ENCODE measurements at regions not wholly inside any gene's neighbourhood (a gene's known extent, or its start where the extent isn't known, plus 50 kb on each side); places are given as distances from the start of the nearest gene placed in this dataset.

DNA sequence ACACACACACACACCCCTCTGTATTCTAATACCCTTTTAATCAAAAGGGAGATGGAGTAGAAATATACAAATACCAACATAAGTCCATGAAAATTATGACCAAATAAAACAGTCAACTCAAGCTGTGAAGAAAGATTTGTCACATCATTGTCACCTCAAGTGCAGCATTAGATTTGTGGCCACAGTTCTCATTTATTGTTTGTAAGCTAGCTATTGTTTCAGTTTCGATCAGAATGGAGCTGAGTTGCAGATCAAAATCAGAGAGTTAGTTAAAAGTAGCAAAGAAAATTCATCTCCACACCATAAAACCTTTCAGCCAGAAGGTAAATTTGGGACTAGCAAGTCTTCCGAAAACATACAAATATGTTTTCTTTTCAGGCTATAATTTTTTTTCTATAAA is 267.7 kb upstream of the LMCD1 start:
- no peak overlapping the region for H3K27ac ChIP-seq
- no peak for DNase-seq (ENCODE audit: low read depth, low spot score)

DNA sequence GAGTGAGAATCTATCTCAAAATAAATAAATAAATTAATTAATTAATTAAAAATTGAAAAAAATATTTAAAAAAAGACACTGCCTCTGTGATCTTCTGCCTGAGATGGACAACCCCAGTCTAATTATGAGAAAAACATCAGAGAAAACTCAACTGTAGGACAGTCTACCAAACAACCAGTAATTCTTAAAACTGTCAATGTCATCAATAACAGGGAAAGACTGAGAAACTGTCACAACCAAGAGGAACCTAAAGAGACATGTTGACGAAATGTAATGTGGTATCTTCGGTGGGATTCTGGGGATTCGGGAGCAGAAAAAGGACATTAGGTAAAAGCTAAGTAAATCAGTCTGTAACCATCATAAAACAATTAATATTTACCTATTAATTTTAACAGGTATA is 265.4 kb upstream of the LMCD1 start:
- H3K27ac ChIP-seq: no peak overlapping the region
- no peak for DNase-seq (ENCODE audit: low read depth, low spot score)

DNA sequence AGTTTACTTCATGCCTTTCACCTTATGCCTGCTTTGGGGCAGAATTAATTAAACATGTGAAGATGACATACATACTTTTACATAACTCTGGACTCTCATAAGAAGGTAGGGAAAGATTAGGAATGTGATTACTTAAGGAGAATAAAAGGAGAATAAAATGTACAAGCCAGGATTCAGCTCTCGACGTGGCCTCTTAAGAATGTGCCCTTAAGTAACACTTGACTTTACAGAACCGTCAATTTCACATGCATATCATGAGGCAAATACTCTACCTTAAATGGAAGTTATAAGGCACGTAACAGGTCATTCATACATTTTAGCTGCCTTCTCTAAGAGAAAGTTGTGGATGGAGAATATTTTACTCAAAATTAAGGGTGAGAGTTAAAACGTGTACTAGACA is 263.7 kb upstream of the LMCD1 start:
- DNase-seq (ENCODE audit: low read depth, low spot score): no peak
- no peak overlapping the region for H3K27ac ChIP-seq

DNA sequence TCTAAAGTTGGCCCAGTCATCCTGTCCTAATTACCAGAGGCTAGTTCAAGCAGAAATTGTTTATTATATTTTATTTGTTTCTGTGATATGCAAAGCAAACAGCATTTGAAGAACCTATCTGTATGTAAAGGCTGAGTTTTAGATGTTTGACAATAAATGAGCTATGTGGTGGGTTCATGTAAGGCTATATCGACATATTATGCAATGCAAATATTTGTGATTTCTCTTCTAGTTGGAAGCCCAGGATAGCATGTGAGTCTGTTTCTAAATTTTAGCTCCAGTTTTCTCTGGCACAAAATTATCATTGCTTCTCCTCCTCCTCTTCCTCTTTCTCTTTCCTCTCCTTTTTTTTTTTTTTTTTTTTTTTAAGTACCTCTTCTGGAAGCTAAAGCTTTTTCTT is 263.2 kb upstream of the LMCD1 start:
- H3K27ac ChIP-seq: no peak overlapping the region

DNA sequence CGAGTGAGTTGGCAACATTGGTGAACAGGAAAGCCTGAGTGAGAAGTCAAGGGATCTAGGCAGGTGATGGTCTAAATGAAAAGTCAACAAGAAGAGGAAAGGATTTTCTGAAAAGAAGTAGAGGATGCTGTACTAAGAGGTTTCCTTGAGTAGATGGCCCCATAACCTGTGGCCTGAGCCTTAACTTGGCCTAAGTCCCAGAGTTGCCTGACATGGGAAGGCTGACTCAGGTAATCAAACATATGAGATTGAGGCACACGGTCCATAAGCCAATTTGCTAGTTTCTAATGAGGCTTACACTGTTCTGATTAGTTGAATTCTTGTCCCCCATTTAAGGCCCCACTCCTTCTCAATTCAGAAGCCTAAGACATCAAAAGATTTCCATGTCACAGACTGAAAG is 262.5 kb upstream of the LMCD1 start:
- no peak overlapping the region for H3K27ac ChIP-seq
- DNase-seq (ENCODE audit: low read depth, low spot score): no peak

More for the DNA sequence above, 263.2 kb upstream of the LMCD1 start:
- DNase-seq (ENCODE audit: low read depth, low spot score): no peak

DNA sequence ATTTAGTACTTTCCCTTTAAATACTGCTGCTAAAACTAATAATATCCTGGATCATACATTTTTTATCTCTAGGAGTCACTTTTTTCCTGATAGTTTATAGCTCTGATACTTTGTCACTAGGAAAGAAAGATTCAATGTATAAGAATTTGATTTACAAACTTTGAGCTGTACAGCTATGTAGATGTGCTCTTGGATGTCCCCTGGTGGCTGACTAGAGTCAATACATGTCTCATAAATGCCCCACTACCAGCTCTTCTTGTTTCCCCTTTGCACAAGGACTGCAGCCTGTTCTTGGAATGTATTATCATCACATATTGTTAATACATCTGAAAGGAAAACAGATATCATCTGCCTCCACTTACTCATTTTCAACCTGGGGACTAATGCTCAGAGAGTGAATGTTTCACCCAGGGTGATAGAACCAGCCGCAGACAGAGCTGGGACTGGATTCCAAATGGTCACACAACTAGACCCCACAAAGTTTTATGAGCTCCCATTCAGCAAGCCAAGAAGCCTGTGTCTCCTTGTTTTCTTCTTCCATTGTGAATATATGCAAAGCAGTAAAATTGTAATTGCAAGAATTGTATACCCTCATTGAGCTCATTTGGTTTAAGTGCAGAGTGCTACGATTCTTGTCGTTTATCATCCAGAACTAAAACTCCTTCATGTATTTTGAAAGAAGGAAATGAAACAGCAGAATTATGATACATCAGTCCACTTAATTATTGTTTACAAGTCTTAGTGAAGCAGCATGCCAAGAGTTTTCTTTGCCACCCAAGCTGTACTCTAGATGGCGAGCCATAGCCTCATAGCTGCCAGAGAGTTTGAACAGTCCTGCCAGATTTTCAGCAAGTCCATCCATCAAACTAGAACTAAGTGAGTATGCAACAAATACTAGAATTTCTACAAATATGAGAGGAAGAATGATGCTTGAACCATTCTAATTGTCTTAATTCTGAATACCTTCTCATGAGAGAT is 261.6 kb upstream of the LMCD1 start:
- no peak for DNase-seq (ENCODE audit: low read depth, low spot score)
- no peak overlapping the region for H3K27ac ChIP-seq

DNA sequence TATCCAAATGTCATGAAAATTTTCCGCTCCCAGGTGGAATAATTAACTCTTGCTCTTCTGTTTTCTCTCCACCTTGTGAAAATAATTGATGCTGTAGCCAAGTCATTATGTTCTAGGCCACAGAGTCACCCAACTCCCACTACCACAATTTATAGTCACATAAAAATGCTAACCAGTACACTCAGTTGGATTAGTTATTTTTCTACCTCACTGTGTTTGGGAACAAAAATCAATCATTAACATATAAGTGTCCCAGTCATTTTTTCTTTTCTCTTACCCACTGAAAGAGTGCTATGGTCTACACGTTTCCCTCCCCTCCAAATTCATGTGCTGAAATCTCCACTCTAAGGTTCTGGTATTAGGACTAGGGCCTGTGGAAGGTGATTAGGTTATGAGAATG is 255.6 kb upstream of the LMCD1 start:
- no peak overlapping the region for H3K27ac ChIP-seq
- no peak for DNase-seq (ENCODE audit: low read depth, low spot score)

DNA sequence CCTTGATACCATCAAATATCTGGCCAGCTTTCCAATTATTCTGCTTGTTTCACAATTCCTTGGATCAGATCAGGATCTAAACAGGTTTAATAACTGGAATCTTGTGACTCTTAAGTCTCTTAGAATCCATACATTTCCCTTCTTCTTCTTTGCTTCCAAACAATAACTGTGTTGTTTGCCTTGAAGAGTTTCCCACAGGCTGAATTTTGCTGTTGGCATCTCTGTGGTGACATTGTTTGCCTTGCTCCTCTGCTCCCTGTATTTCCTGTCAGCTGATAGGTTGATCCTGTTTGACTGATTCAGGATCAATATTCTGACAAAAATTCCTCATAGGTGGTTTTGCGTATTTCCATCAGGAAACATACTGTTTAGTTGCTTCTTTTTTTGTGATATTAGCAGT is 248.4 kb upstream of the LMCD1 start:
- no peak overlapping the region for H3K27ac ChIP-seq
- no peak for DNase-seq (ENCODE audit: low read depth, low spot score)

DNA sequence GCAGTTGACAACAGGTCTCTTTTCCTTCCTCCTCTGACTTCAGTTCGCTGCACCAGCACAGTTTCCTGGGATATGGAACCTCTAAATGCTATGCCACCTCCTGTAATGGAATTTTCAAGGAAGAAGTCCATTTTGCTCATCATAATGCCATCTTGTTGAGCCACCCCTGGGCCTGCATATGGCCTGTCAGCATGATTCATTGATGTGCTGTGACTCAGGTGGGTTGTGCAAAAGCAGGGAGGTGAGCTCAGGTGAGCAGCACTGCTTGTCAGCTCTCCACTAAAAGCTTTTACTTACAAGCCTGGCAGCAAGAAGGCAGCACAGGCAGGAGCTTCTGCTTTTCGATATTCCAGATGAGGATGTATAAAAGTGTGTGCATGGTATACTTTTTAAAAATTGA is 247.1 kb upstream of the LMCD1 start:
- DNase-seq (ENCODE audit: low read depth, low spot score): peak; percentile 85
- peak overlapping the region; percentile 49 for H3K27ac ChIP-seq

DNA sequence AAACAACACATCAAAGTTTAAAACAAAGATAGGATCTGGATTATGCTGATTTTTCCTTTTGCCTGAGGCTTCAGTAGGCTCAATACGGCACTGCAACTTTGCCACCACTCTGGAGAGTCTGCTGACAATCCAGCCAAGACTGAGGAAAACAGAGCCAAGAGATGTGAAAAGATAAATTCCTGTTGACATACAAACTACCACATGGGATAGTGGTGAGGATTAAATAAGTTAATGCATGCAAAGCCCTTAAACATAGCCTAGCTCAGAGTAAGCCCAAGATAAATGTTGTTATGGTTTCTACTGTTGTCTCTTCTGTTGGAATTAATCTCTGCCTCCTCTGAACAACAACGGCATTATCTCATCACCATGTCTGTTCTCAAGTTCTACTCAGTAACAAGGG is 245.9 kb upstream of the LMCD1 start:
- DNase-seq (ENCODE audit: low read depth, low spot score): no peak
- no peak overlapping the region for H3K27ac ChIP-seq

DNA sequence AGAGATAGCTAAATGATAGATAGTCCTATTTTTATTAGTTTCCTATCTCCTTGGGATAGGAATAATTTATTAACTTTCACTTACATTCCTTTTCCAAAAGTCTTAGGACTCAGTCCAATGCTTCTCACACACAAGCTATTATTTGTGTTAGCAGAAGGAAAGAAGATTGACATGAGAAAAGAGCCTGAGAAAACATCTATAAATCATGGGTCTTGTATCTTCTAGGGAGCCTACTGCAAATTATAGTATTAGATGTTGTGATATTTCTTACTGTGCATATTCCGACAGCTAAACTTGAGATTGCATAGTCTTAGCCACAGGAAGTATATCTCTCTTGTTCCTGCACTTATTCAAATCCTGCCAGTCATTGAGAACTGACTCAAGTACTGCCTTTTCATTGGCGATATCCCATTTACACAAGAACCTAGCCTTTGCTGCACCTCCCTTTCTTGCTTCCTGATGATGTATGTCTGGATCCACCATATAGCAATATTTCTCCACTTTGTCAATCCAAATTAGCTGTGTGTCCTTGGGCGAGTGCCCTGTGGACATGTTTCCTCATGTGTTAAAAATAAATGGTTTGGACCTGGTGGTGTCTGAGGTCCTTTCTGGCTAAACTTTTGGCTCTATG is 245.1 kb upstream of the LMCD1 start:
- H3K27ac ChIP-seq: no peak overlapping the region
- no peak for DNase-seq (ENCODE audit: low read depth, low spot score)

DNA sequence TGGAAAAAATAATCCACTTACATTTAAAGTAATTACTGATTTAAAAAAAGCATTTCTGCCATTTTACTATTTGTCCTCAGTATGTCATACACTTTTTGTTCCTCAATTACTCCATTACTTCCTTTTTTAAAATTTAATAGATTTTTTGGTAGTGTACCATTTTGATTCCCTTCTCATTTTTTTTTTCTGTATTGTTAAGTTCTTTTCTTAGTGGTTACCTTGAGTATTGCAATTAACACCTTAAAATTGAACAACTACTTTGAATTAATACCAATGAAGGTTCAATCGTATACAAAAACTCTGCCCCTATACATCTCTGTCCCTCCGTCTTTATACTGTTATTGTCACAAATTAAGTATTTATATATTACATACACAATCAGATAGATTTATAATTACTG is 240.6 kb upstream of the LMCD1 start:
- no peak for DNase-seq (ENCODE audit: low read depth, low spot score)
- H3K27ac ChIP-seq: no peak overlapping the region

DNA sequence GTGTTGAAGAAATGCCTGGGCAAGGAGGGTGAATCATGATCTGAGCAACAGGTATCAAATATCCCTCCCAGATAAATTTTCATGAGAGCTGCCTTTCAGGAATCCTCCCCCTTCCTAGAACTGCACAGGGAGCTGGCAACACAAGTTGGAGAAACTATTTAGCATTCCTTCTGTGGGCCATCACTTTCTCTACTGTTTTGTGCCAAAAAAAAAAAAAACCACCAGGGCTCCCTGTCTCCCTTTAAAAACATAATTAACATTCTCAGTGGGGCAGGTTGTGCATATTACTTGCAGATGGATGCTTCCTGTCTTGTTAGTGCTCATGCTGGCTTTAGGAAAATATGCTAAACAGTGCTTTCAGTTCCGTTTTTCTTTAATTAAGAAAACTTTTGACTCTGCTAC is 234.9 kb upstream of the LMCD1 start:
- no peak overlapping the region for H3K27ac ChIP-seq
- no peak for DNase-seq (ENCODE audit: low read depth, low spot score)

DNA sequence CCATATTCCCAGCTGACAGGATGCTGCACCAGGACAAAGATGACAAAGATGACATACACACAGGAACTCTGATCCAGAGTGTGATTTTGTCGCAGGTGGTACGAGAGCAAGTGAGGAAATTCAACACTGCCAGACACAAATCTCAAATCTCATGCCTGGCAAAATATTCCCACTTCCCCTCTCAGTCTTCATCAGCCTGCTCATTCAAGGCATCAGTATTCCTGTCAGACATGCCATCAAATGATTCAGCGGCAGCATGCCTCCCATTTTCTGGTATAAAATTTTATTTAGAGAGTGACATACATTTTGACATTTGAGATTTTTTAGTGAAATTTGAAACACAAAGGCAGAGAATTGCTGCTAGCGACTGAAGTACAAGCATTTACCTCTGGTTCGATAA is 228.1 kb upstream of the LMCD1 start:
- H3K27ac ChIP-seq: no peak overlapping the region
- DNase-seq (ENCODE audit: low read depth, low spot score): no peak

DNA sequence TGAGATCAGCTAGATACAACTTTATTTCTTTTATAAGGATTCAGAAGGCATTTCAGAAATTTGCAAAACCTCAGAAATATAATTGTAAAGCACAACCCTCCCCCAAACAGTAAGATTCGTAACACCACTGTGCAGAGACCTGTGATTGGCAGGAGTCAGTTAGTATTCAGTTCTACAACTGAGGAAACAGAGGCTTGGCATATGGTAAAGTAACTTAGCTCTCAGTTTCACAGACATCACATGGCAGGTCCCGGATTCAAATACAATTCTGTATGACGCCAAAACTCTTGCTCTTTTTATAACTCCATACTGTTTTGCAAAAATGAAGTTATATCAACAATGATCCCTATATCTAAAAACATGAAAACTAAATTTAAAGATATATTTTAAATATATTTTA is 225.6 kb upstream of the LMCD1 start:
- no peak for DNase-seq (ENCODE audit: low read depth, low spot score)
- no peak overlapping the region for H3K27ac ChIP-seq

DNA sequence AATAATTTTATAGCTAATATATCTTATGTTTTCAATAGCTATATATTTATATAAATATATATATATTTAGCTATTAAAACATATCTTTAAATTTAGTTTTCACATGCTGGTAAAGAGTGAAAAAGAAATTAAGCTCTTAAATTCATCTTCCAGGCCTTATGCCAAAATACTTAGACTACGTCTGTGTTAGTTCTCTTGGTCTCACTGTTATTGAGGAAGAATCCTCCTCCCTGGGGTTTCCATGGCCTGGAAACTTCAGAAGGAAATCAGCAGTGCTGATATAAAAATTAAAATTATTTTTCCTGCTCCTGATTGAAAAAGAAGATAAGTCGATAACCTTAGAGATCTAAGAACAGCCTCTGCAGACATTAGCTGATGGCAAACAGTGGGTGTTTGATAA is 225.1 kb upstream of the LMCD1 start:
- no peak for DNase-seq (ENCODE audit: low read depth, low spot score)

DNA sequence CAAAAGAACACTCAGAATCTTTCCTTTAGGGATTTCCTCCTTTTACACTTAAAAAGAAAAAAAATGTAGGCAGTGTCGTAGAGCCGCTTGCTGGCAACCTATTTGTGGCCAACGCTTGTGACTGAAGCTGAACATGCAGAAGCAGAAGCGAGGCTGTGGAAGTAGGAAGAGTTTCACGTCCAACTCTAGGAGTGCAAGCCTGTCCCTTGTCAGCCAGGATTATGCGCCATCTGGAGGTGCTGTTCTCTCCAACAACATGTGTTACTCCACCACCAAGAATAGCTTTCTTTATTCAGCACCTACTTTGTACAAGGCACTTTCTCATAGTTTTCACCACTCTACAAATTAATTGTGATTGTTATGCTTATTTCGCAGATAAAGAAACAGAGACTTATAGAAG is 223.2 kb upstream of the LMCD1 start:
- no peak overlapping the region for H3K27ac ChIP-seq
- no peak for DNase-seq (ENCODE audit: low read depth, low spot score)

More for the DNA sequence above, 225.1 kb upstream of the LMCD1 start:
- H3K27ac ChIP-seq: no peak overlapping the region

DNA sequence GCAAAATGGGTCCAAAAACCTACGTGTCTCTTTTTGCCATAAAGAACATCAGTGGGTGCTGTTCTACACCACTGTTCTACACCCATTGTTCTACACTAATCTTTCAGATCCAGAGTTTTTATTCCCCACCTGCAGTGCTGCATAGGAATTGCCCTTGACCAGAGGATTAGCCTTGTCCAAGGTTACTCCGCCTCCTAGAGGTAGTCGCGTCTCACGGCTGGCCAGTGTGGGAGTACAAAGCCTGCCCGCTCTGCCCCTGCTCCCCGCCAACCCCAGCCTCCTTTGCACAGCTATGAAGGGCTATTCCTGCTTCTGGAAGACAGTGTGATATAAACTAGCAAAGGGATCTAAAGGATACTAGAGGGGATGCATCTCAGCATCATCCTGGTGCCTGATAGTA is 222.1 kb upstream of the LMCD1 start:
- no peak overlapping the region for H3K27ac ChIP-seq
- DNase-seq (ENCODE audit: low read depth, low spot score): no peak

DNA sequence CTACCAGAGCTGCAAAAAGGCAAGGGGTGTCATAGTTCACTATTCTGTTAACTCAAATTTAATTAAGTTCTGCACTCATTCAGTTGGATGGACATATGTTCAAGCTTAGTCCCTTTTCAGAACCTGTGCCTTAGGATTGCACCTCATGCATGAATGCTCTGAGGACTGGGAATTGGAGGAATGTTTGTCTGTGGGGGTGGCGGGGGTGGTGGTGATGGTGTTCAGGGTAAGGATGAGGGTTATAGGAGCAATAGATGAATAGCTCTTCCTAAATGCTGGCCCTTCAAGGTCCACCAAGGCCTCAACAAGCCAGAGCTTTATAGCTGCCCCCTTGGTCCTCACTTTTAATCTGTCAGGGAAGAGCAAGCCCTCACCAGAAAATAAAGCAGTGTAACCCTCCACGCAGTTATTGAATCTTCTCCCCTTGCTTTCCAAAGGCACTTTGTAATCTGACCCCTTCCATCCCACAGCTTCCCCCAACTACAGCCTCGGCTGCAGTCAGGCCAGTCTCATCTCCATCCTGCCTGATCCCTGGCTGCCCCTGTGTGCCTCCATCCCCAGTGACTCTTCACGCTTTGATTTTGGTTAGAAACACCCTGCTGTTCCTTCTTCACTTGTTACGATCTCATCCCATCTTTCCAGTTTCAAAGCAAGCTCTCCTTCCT is 221.6 kb upstream of the LMCD1 start:
- no peak for DNase-seq (ENCODE audit: low read depth, low spot score)
- no peak overlapping the region for H3K27ac ChIP-seq

DNA sequence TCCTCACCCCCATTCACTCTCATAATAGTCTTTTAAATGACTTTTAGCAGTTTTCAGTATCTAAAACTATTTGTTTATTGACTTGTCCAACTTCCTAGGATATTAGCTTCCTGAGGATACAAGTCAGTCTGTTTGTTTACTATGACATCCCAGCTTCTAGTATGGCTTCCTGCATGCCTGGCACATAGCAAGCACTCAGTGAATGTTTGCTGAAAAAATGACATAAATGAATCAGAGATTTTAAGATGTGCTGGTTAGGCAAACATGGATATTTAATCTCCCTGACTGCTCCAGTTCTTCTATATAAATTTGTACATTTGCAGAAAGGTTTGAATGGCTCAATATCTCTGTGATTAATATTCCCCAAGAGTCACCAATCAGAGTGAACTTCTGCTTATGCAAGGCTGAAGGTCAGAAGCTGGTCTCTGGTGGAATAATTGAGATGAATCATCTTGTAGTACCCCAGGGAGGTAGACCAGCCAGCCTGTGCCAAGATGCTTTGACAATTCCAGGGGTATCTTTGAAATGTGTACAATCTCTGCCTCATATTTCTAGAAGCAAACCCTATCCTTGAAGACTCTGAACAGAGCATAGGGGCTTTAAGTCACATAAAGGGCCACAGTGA is 219.0 kb upstream of the LMCD1 start:
- H3K27ac ChIP-seq: no peak overlapping the region
- no peak for DNase-seq (ENCODE audit: low read depth, low spot score)

DNA sequence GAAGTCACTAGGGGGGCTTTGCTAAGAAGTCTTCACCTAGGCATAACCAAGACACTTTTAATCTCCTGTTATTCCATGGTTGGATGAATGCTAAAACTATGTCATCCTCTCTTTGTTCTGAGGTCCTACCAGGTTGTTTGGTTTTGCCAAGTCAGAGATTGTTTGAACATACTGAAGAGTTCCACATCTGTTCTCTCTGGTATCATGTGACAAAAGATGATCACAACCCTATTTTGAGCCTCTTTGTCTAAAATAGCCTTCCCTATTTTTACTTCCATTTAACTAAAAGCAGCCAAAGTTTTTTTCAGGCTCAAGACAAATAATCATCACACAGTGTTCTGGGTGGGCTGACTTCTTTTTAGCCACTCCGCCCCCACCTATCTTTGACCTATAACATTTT is 218.4 kb upstream of the LMCD1 start:
- H3K27ac ChIP-seq: no peak overlapping the region
- no peak for DNase-seq (ENCODE audit: low read depth, low spot score)

Data from epithelial cell of prostate (primary cell).